Mucosa of rectum (tissue), 2 donors: ENCODE measurements at regions not wholly inside any gene's neighbourhood (a gene's known extent, or its start where the extent isn't known, plus 50 kb on each side); places are given as distances from the start of the nearest gene placed in this dataset.

ENCODE experiments used
- H3K27ac ChIP-seq, 2 donors: one replicate each; pipeline ENCODE4 v1.7.0; 2013; ENCODE audit warnings: inconsistent platforms in 2 of 2, low read depth in 2 of 2, low read length in 2 of 2
- H3K27me3 ChIP-seq, 2 donors: one replicate each; pipeline ENCODE4 v1.7.0; 2013; ENCODE audit warnings: low read length in 2 of 2; ENCODE audit not compliant: control insufficient read depth in 2 of 2, insufficient read depth in 2 of 2
- H3K36me3 ChIP-seq, 2 donors: one replicate each; pipeline ENCODE4 v1.7.0; 2013; ENCODE audit warnings: low read length in 2 of 2; ENCODE audit not compliant: control insufficient read depth in 2 of 2, insufficient read depth in 2 of 2
- H3K4me1 ChIP-seq, 2 donors: one replicate each; pipeline ENCODE4 v1.7.0; 2013; ENCODE audit warnings: low read length in 2 of 2, mild to moderate bottlenecking in 1 of 2; ENCODE audit not compliant: control insufficient read depth in 2 of 2, insufficient read depth in 2 of 2
- H3K4me3 ChIP-seq, 2 donors: one replicate each; pipeline ENCODE4 v1.7.0; 2013; ENCODE audit warnings: low read length in 2 of 2
- H3K9ac ChIP-seq, 2 donors: one replicate each; pipeline ENCODE4 v1.7.0; 2013; ENCODE audit warnings: low read length in 2 of 2, low read depth in 1 of 2, mild to moderate bottlenecking in 1 of 2
- H3K9me3 ChIP-seq, 2 donors: one replicate each; pipeline ENCODE4 v1.7.0; 2013; ENCODE audit warnings: low read length in 2 of 2; ENCODE audit not compliant: control insufficient read depth in 2 of 2
- donor health status: healthy.
- donor health status: Normal muscosa, but diverticular disease.

DNA sequence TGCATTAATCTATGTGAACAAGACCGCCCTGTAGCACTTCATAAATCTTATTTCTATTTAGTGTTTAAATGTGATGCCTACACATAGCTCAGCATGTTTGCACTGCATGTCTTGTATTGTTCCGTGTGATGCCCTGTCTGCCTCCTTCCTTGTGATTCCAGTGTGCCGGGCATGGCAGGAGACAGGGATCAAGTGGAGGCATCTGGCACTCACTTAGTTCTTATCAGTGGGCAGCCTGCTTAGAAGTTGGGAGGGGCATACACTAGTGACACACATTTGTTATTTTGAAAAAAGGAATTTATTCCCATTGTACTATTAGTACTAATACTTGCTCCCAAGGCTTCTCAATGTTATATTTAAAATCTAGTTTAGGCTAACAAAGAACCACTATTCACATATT, 176.4 kb downstream of the KCNA5 start:
- Histone ChIP-seq H3K4me3 (no peak overlapping the region), H3K36me3 (no peaks in the 10 kb centered on the region), H3K9me3 (no peaks in the 10 kb centered on the region), H3K27me3 (peaks cover 0 to 2% of the 10 kb centered on the region in 2 donors), H3K9ac (no peak overlapping the region), H3K27ac (no peak overlapping the region), H3K4me1 (no peaks in the 10 kb centered on the region)

DNA sequence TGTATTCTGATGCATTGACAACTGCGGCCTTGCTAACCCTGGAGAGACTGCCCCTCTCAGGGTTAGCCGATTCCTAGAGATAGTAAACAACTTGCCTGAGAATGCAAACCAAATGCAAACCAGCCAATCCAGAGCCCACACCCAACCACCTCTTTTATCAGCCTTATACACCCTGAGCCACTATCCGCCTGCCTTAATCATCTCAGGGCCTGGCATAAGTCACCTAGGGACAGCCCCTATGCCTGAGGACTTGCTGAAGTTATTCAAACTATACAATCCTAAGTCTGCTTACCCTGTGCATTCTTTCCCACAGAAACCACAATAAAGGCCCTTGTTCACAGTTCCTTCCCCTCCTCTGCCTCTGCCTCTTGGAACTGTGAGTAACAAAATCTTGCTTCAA, 177.2 kb downstream of the KCNA5 start:
- H3K9me3 ChIP-seq, result no peaks in the 10 kb centered on the region
- H3K4me3 ChIP-seq, result no peak overlapping the region
- H3K36me3 ChIP-seq, result no peaks in the 10 kb centered on the region
- no peaks in the 10 kb centered on the region for H3K27me3 ChIP-seq
- no peak overlapping the region for H3K27ac ChIP-seq
- H3K9ac ChIP-seq, result no peak overlapping the region
- H3K4me1 ChIP-seq, result no peaks in the 10 kb centered on the region

- Histone ChIP-seq H3K36me3 (no peaks in the 10 kb centered on the region), H3K9ac (no peak overlapping the region), H3K27ac (no peak overlapping the region), H3K27me3 (no peaks in the 10 kb centered on the region), H3K9me3 (no peaks in the 10 kb centered on the region), H3K4me3 (no peak overlapping the region), H3K4me1 (no peaks in the 10 kb centered on the region)
Measured at GRCh38 chr12:5222011-5222461, 178.4 kb downstream of the KCNA5 start.

DNA sequence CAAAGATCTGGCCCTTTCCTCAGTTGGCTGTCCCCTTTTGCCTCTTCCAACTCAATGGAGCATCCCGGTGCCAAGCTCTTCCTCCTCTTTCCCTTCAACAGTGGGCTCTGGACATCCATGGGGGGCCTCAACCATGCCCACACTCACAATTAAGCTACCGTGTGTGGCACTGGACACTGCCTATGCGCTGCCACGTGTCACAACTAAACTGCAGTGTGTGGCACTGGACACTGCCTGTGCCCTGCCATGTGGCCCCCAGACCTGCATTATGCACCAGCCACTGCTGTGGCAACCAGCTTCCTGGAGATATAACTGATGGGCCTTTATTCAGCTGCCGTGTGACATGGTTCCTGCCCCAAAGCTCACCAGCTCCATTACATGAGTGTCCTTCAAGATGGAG, 179.1 kb downstream of the KCNA5 start:
- no peaks in the 10 kb centered on the region for H3K9me3 ChIP-seq
- no peak overlapping the region for H3K9ac ChIP-seq
- no peaks in the 10 kb centered on the region for H3K4me1 ChIP-seq
- H3K4me3 ChIP-seq, result no peak overlapping the region
- H3K36me3 ChIP-seq, result no peaks in the 10 kb centered on the region
- no peak overlapping the region for H3K27ac ChIP-seq
- H3K27me3 ChIP-seq, result no peaks in the 10 kb centered on the region

- Histone ChIP-seq H3K36me3 (no peaks in the 10 kb centered on the region), H3K9ac (no peak overlapping the region), H3K4me3 (no peak overlapping the region), H3K27me3 (no peaks in the 10 kb centered on the region), H3K4me1 (no peaks in the 10 kb centered on the region), H3K27ac (no peak overlapping the region), H3K9me3 (no peaks in the 10 kb centered on the region)
Measured at GRCh38 chr12:5223881-5224280, 180.2 kb downstream of the KCNA5 start.

DNA sequence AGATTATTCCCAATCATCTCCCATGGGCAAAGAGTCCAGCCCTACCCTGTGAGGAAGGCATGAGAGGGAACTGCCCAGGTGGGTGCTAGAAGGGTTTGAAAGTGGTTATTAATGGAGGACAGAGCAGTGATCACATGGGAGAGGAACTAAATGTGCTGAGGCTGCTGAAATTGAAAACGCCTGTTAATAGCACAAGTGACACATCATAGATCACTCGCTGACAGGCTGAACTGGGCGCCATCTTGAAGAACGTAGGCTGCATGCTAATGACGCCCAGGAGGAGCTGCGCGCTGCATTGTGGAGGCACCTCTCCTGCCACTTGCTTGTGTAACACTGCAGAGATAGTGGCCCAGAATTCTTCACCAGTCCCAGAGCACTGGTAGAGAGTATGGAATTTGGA, 182.9 kb downstream of the KCNA5 start:
- Histone ChIP-seq H3K27me3 (no peaks in the 10 kb centered on the region), H3K9ac (no peak overlapping the region), H3K27ac (no peak overlapping the region), H3K4me3 (no peak overlapping the region), H3K36me3 (no peaks in the 10 kb centered on the region), H3K4me1 (no peaks in the 10 kb centered on the region), H3K9me3 (no peaks in the 10 kb centered on the region)

- Histone ChIP-seq H3K27me3 (no peaks in the 10 kb centered on the region), H3K36me3 (no peaks in the 10 kb centered on the region), H3K27ac (no peak overlapping the region), H3K4me3 (no peak overlapping the region), H3K4me1 (no peaks in the 10 kb centered on the region), H3K9ac (no peak overlapping the region), H3K9me3 (no peaks in the 10 kb centered on the region)
Measured at GRCh38 chr12:5227708-5228373, 184.2 kb downstream of the KCNA5 start.

- Histone ChIP-seq H3K27ac (no peak overlapping the region), H3K4me1 (no peaks in the 10 kb centered on the region), H3K9ac (no peak overlapping the region), H3K36me3 (no peaks in the 10 kb centered on the region), H3K27me3 (no peaks in the 10 kb centered on the region), H3K9me3 (no peaks in the 10 kb centered on the region), H3K4me3 (no peak overlapping the region)
Measured at GRCh38 chr12:5230156-5230555, 186.5 kb downstream of the KCNA5 start.

DNA sequence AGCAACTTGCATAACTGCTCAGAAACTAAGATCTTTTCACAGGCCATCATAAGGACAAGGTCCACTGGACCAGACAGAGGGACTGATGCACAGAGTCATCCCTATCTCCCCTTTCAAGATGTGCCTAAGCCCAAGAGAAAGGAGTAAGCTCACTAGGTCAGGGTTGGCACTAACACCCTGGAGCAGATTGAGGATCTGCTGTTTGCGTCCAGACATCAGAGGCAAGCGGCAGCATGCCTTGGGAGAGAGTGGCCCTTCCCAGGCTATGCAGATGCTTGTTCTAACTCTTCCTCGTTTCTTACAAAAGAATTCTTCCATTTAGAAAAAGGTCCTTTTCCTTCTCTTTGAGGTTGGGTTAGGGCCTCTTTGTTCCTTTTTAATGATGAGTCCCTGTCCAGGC, 187.2 kb downstream of the KCNA5 start:
- no peaks in the 10 kb centered on the region for H3K27me3 ChIP-seq
- no peak overlapping the region for H3K27ac ChIP-seq
- H3K36me3 ChIP-seq, result no peaks in the 10 kb centered on the region
- no peak overlapping the region for H3K9ac ChIP-seq
- H3K4me1 ChIP-seq, result no peaks in the 10 kb centered on the region
- H3K9me3 ChIP-seq, result no peaks in the 10 kb centered on the region
- no peak overlapping the region for H3K4me3 ChIP-seq

DNA sequence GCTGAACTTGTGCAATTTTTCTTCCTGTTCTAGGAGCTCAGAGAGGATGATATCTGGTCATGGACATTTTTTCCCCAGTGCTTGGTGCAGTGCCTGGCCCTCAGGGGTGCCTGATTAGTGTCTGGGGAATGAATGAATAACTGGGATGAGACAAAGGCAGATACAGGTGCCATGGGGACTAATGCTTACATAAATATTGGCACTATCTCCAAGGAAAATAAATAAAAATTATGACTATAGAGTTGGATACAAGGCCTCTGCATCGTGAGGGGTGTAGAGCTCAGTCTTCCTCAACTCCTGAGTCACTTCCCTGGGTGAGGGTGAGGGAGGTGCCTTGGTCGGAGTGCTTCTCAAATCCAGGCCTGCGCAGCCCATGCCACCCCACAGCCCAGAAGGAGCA, 188.6 kb downstream of the KCNA5 start:
- no peak overlapping the region for H3K9ac ChIP-seq
- H3K27ac ChIP-seq, result no peak overlapping the region
- H3K27me3 ChIP-seq, result no peaks in the 10 kb centered on the region
- H3K4me3 ChIP-seq, result no peak overlapping the region
- no peaks in the 10 kb centered on the region for H3K4me1 ChIP-seq
- no peaks in the 10 kb centered on the region for H3K36me3 ChIP-seq
- H3K9me3 ChIP-seq, result no peaks in the 10 kb centered on the region
